ENCODE measurements at regions not wholly inside any gene's neighbourhood (a gene's known extent, or its start where the extent isn't known, plus 50 kb on each side); places are given as distances from the start of the nearest gene placed in this dataset.

- DNase-seq = no peak
These were observed 394.6 kb downstream of the PREX1 start for GRCh38 chr20:48433178-48433577.

GRCh38 chr20:48432494-48432832, 395.3 kb downstream of the PREX1 start:
- no peak for DNase-seq

GRCh38 chr20:48431653-48432493, 395.9 kb downstream of the PREX1 start:
- DNase-seq = no peak

GRCh38 chr20:48426630-48427029, 401.2 kb downstream of the PREX1 start:
- no peak for DNase-seq

- no peak for DNase-seq
These were observed 401.8 kb downstream of the PREX1 start for GRCh38 chr20:48425817-48426612.

- no peak for DNase-seq
These were observed 402.5 kb downstream of the PREX1 start for GRCh38 chr20:48425321-48425720.

- no peak for DNase-seq
These were observed 405.4 kb downstream of the PREX1 start for GRCh38 chr20:48422242-48422960.

- no peak for DNase-seq
These were observed 406.3 kb downstream of the PREX1 start for GRCh38 chr20:48421547-48421946.

- no peak for DNase-seq
These were observed 407.6 kb downstream of the PREX1 start for GRCh38 chr20:48420176-48420575.

- no peak for DNase-seq
These were observed 408.6 kb downstream of the PREX1 start for GRCh38 chr20:48419173-48419572.

- no peak for DNase-seq
These were observed 411.8 kb downstream of the PREX1 start for GRCh38 chr20:48416002-48416401.

- DNase-seq = no peak
These were observed 413.0 kb downstream of the PREX1 start for GRCh38 chr20:48414786-48415185.

- no peak for DNase-seq
These were observed 415.8 kb downstream of the PREX1 start for GRCh38 chr20:48411919-48412522.

GRCh38 chr20:48411245-48411644, 416.6 kb downstream of the PREX1 start:
- no peak for DNase-seq

GRCh38 chr20:48409055-48409615, 418.7 kb downstream of the PREX1 start:
- DNase-seq = no peak

GRCh38 chr20:48407710-48408109, 420.1 kb downstream of the PREX1 start:
- no peak for DNase-seq

- no peak for DNase-seq
These were observed 420.9 kb downstream of the PREX1 start for GRCh38 chr20:48406912-48407340.

- DNase-seq = no peak
These were observed 421.3 kb downstream of the PREX1 start for GRCh38 chr20:48406498-48406897.

- DNase-seq = no peak
These were observed 421.9 kb downstream of the PREX1 start for GRCh38 chr20:48405909-48406308.

- no peak for DNase-seq
These were observed 423.2 kb downstream of the PREX1 start for GRCh38 chr20:48404598-48404997.

GRCh38 chr20:48403167-48403761, 424.5 kb downstream of the PREX1 start:
- DNase-seq = no peak

GRCh38 chr20:48401359-48401758, 426.4 kb downstream of the PREX1 start:
- no peak for DNase-seq

All from activated CD4-positive, alpha-beta T cell treated with anti-CD3 and anti-CD28 coated beads, Interleukin-2, amount 50 U/mL, for 4 hours (primary cell).